ENCODE measurements at regions not wholly inside any gene's neighbourhood (a gene's known extent, or its start where the extent isn't known, plus 50 kb on each side); places are given as distances from the start of the nearest gene placed in this dataset.
A peak's percentile ranks its signal among the peaks of the same experiment; 100 is the strongest.

- no peak for TF ChIP-seq PRDM15 (CRISPR knock-in tag; IDR thresholded peaks at IDR 0.05)
- no peak for TF ChIP-seq EHMT2 (IDR thresholded peaks at IDR 0.05; ENCODE audit: borderline replicate concordance, low read depth, low read length)
- no peak for TF ChIP-seq ZNF318 (CRISPR knock-in tag; IDR thresholded peaks at IDR 0.05)
- TF ChIP-seq ZNF276 (CRISPR knock-in tag; IDR thresholded peaks at IDR 0.05; ENCODE audit: low read depth): no peak
- TF ChIP-seq NR1H2 (CRISPR knock-in tag; IDR thresholded peaks at IDR 0.05; ENCODE audit: borderline replicate concordance, low read depth): no peak
- no peak; the same call in 1 of the 2 replicates for TF ChIP-seq ZFP41 (CRISPR knock-in tag; IDR thresholded peaks at IDR 0.05; ENCODE audit: borderline replicate concordance)
- TF ChIP-seq DDIT3 (CRISPR knock-in tag; IDR thresholded peaks at IDR 0.05): peak; percentile 74; the same call in 1 of the 2 replicates
- no peak for TF ChIP-seq PLRG1 (conservative IDR thresholded peaks at IDR 0.05)
- TF ChIP-seq REL (CRISPR knock-in tag; conservative IDR thresholded peaks at IDR 0.05): no peak
- peak; percentile 63; the same call in 1 of the 2 replicates for TF ChIP-seq ZNF24 (IDR thresholded peaks at IDR 0.05)
- TF ChIP-seq POLR2A (IDR thresholded peaks at IDR 0.05; ENCODE audit: insufficient read depth in 1 of 2, low read depth in 2 of 2, low read length in 2 of 2): peak; percentile 70 to 76
- peak; percentile 73; the same call in 1 of the 2 replicates for TF ChIP-seq ZNF639 (CRISPR knock-in tag; conservative IDR thresholded peaks at IDR 0.05)
Measured at GRCh38 chr1:234975122-234975940, 153.3 kb downstream of the TOMM20 start (continued).
